ENCODE measurements at regions not wholly inside any gene's neighbourhood (a gene's known extent, or its start where the extent isn't known, plus 50 kb on each side); places are given as distances from the start of the nearest gene placed in this dataset.

GRCh38 chr7:16244469-16244868 is 176.9 kb downstream of the CRPPA start:
- TF ChIP-seq, protein P1, sequence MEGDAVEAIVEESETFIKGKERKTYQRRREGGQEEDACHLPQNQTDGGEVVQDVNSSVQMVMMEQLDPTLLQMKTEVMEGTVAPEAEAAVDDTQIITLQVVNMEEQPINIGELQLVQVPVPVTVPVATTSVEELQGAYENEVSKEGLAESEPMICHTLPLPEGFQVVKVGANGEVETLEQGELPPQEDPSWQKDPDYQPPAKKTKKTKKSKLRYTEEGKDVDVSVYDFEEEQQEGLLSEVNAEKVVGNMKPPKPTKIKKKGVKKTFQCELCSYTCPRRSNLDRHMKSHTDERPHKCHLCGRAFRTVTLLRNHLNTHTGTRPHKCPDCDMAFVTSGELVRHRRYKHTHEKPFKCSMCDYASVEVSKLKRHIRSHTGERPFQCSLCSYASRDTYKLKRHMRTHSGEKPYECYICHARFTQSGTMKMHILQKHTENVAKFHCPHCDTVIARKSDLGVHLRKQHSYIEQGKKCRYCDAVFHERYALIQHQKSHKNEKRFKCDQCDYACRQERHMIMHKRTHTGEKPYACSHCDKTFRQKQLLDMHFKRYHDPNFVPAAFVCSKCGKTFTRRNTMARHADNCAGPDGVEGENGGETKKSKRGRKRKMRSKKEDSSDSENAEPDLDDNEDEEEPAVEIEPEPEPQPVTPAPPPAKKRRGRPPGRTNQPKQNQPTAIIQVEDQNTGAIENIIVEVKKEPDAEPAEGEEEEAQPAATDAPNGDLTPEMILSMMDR (IDR thresholded peaks at IDR 0.05; ENCODE audit: poor library complexity, severe bottlenecking): no peak
- no peaks in the 10 kb centered on the region for H3K9me3 ChIP-seq (ENCODE audit: severe bottlenecking)
- no peak for ATAC-seq (ENCODE audit: low read depth)

GRCh38 chr7:16242920-16243319 is 178.4 kb downstream of the CRPPA start:
- no peaks in the 10 kb centered on the region for H3K4me1 ChIP-seq (ENCODE audit: insufficient read depth, poor library complexity, severe bottlenecking)
- no peaks in the 10 kb centered on the region for H3K36me3 ChIP-seq (ENCODE audit: low read depth)
- H3K9me3 ChIP-seq (ENCODE audit: severe bottlenecking): no peaks in the 10 kb centered on the region
- no peak overlapping the region for H3K27ac ChIP-seq (ENCODE audit: poor library complexity, severe bottlenecking)
- no peak for ATAC-seq (ENCODE audit: low read depth)
- H3K4me3 ChIP-seq (ENCODE audit: severe bottlenecking): no peak overlapping the region
- H3K27me3 ChIP-seq (ENCODE audit: insufficient read depth, poor library complexity, severe bottlenecking): no peaks in the 10 kb centered on the region
- TF ChIP-seq, protein P1 (IDR thresholded peaks at IDR 0.05; ENCODE audit: poor library complexity, severe bottlenecking): no peak
- DNase-seq (ENCODE audit: low spot score): no peak

More at GRCh38 chr7:16244469-16244868, 176.9 kb downstream of the CRPPA start:
- Histone ChIP-seq H3K4me1 (ENCODE audit: insufficient read depth, poor library complexity, severe bottlenecking) (no peaks in the 10 kb centered on the region), H3K27ac (ENCODE audit: poor library complexity, severe bottlenecking) (no peak overlapping the region), H3K4me3 (ENCODE audit: severe bottlenecking) (no peak overlapping the region), H3K36me3 (ENCODE audit: low read depth) (no peaks in the 10 kb centered on the region), H3K27me3 (ENCODE audit: insufficient read depth, poor library complexity, severe bottlenecking) (no peaks in the 10 kb centered on the region)
- DNase-seq (ENCODE audit: low spot score): no peak

- no peak for DNase-seq (ENCODE audit: low spot score)
- TF ChIP-seq, protein P1 (IDR thresholded peaks at IDR 0.05; ENCODE audit: poor library complexity, severe bottlenecking): no peak
- no peak for ATAC-seq (ENCODE audit: low read depth)
Observed at GRCh38 chr7:16241017-16241416, 180.3 kb downstream of the CRPPA start.

DNA sequence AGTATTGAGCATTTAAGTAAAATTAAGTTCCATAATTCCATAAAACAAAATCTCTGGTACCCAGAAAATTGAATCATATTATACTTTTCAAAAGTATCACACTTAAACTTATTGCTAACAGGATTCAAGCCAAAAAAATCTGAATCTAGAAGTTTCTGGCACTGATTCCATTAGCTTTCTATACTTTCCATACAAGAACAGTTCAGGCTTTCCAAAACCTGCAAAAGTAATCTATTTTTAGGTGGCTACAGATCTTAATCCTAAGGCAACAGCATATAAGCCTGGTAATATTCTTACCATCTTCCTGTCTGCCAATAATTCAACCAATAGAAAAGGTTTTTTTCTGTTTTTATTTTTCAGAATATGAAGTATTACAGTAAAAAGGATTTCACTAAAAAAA is 185.0 kb downstream of the CRPPA start:
- ATAC-seq (ENCODE audit: low read depth) (no peak), DNase-seq (ENCODE audit: low spot score) (no peak)
- H3K9me3 ChIP-seq (ENCODE audit: severe bottlenecking): no peaks in the 10 kb centered on the region
- peaks cover 5% of the 10 kb centered on the region for H3K4me1 ChIP-seq (ENCODE audit: insufficient read depth, poor library complexity, severe bottlenecking)
- H3K27me3 ChIP-seq (ENCODE audit: insufficient read depth, poor library complexity, severe bottlenecking): no peaks in the 10 kb centered on the region
- TF ChIP-seq, protein P1 (IDR thresholded peaks at IDR 0.05; ENCODE audit: poor library complexity, severe bottlenecking): no peak
- no peaks in the 10 kb centered on the region for H3K36me3 ChIP-seq (ENCODE audit: low read depth)
- H3K27ac ChIP-seq (ENCODE audit: poor library complexity, severe bottlenecking): no peak overlapping the region
- H3K4me3 ChIP-seq (ENCODE audit: severe bottlenecking): no peak overlapping the region

More at GRCh38 chr7:16241017-16241416, 180.3 kb downstream of the CRPPA start:
- no peaks in the 10 kb centered on the region for H3K27me3 ChIP-seq (ENCODE audit: insufficient read depth, poor library complexity, severe bottlenecking)
- no peak overlapping the region for H3K27ac ChIP-seq (ENCODE audit: poor library complexity, severe bottlenecking)
- H3K9me3 ChIP-seq (ENCODE audit: severe bottlenecking): no peaks in the 10 kb centered on the region
- no peaks in the 10 kb centered on the region for H3K36me3 ChIP-seq (ENCODE audit: low read depth)
- H3K4me1 ChIP-seq (ENCODE audit: insufficient read depth, poor library complexity, severe bottlenecking): no peaks in the 10 kb centered on the region
- H3K4me3 ChIP-seq (ENCODE audit: severe bottlenecking): no peak overlapping the region

DNA sequence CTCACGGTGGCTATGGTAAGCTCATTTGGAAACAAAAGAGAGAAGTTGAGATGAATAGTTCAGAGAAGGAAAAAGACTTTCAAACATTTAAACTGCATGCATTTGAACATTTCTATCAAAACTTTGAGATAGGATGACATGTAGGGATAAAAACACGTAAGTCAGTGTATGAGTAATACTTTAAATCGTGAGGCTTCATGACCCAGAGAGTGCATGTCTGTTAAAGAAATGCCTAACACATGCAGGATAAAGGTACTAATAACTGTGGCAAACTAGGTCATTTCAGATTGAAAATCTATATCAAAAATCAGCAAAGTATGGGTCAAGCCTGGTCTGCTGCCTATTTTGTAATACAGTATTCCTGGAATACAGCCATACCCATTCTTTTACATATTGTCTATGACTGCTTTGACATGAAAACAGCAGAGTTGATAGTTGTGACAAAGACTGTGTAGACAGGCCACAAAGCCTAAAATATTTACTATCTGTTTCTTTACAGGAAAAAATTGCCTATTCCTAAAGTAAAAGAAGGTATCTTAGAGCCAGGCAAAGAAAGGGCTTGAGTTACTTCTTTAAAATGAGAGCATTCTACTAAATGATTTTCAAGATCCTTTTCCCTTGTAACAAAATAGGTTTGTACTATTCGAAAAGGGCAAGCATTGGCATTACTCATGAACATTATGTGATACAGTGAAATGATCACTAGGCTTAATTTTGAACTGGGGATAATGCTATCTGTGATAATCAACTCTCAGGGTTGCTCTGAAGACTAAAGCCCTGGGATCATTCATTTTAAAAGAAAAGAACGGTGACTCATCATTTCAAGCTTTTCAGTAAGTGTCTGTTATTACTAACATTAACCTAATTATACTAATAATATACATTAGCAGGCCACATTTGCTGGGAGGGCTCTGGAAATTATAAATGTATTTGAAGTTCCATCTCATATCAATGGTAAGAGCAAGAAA is 185.9 kb downstream of the CRPPA start:
- DNase-seq (ENCODE audit: low spot score) (no peak), ATAC-seq (ENCODE audit: low read depth) (no peak)
- Histone ChIP-seq H3K4me1 (ENCODE audit: insufficient read depth, poor library complexity, severe bottlenecking) (peaks cover 5% of the 10 kb centered on the region), H3K36me3 (ENCODE audit: low read depth) (no peaks in the 10 kb centered on the region), H3K27ac (ENCODE audit: poor library complexity, severe bottlenecking) (no peak overlapping the region), H3K27me3 (ENCODE audit: insufficient read depth, poor library complexity, severe bottlenecking) (no peaks in the 10 kb centered on the region), H3K4me3 (ENCODE audit: severe bottlenecking) (no peak overlapping the region), H3K9me3 (ENCODE audit: severe bottlenecking) (no peaks in the 10 kb centered on the region)
- TF ChIP-seq, protein P1 (IDR thresholded peaks at IDR 0.05; ENCODE audit: poor library complexity, severe bottlenecking): no peak
